Nephron (organoid): ENCODE measurements at regions not wholly inside any gene's neighbourhood (a gene's known extent, or its start where the extent isn't known, plus 50 kb on each side); places are given as distances from the start of the nearest gene placed in this dataset.

Source experiments
- H3K27ac Mint-ChIP-seq, 3 experiments: 2 replicates each; pipeline ENCODE4 v1.8.0; 2020; ENCODE audit warnings: mixed read lengths in 3 of 3, mild to moderate bottlenecking in 2 of 3, moderate library complexity in 1 of 3
- H3K27me3 Mint-ChIP-seq: 2 replicates; pipeline ENCODE4 v1.8.0; 2021; ENCODE audit warnings: low read depth, mild to moderate bottlenecking, moderate library complexity, mixed read lengths
- H3K36me3 Mint-ChIP-seq: 2 replicates; pipeline ENCODE4 v1.8.0; 2020; ENCODE audit warnings: low read depth, mixed read lengths
- H3K4me1 Mint-ChIP-seq: 2 replicates; pipeline ENCODE4 v1.8.0; 2020; ENCODE audit warnings: mixed read lengths
- H3K4me3 Mint-ChIP-seq, 3 experiments: 2 replicates each; pipeline ENCODE4 v1.8.0; 2020; ENCODE audit warnings: mild to moderate bottlenecking in 3 of 3, mixed read lengths in 3 of 3, moderate library complexity in 2 of 3
- H3K9me3 Mint-ChIP-seq: 2 replicates; pipeline ENCODE4 v1.8.0; 2020; ENCODE audit warnings: mixed read lengths
- TF ChIP-seq, protein P1 (sequence below), 3 experiments: fragments of 200-600 bp; sonication (generic); IDR thresholded peaks; one replicate each; pipeline ENCODE4 v1.5.0; 2021; ENCODE audit warnings: antibody characterized with exemption in 3 of 3; ENCODE audit not compliant: unreplicated experiment in 3 of 3

DNA sequence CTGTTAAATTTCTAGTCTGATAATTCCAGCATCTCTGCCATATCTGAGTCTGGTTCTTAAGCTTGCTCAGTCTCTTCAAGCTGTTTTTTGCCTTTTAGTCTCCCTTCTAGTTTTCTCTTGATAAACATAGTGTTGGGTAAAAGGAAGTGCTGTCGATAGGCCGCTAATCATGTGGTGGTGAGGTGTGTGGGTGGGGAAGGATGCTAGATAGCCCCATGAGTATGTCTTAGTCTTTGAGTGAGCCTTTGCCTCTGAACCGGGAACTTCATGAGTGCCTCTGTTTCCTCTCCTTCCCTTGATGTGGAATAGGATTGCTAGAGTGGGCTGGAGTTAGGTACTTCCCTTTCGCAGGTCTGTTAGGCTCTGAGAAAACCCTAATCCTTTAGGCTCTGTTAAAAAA lies 441.8 kb downstream of the INHBA start:
- H3K4me1 Mint-ChIP-seq, result peaks cover 1% of the 10 kb centered on the region
- TF ChIP-seq, protein P1, sequence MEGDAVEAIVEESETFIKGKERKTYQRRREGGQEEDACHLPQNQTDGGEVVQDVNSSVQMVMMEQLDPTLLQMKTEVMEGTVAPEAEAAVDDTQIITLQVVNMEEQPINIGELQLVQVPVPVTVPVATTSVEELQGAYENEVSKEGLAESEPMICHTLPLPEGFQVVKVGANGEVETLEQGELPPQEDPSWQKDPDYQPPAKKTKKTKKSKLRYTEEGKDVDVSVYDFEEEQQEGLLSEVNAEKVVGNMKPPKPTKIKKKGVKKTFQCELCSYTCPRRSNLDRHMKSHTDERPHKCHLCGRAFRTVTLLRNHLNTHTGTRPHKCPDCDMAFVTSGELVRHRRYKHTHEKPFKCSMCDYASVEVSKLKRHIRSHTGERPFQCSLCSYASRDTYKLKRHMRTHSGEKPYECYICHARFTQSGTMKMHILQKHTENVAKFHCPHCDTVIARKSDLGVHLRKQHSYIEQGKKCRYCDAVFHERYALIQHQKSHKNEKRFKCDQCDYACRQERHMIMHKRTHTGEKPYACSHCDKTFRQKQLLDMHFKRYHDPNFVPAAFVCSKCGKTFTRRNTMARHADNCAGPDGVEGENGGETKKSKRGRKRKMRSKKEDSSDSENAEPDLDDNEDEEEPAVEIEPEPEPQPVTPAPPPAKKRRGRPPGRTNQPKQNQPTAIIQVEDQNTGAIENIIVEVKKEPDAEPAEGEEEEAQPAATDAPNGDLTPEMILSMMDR (IDR thresholded peaks at IDR 0.05; ENCODE audit: unreplicated experiment in 3 of 3), result no peak
- H3K27ac Mint-ChIP-seq, result no peak overlapping the region

DNA sequence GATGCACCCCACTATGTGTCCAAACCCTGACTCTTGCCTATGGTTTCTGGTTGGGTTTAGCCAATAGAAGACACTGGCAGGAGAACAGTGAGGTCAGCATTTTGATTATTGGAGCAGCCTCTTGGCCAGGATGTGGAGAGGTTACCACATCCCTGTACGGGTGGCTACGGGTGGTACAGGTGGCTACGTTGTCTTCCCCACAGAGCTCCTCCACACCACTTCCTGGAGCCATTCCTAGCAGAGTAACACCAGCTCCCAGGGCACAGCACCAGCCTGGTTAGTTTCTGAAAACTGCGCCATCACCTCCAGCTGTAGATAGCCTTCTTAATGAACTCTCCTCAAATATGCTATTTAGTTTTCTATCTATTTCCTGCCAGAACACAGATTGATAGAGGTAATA lies 445.2 kb downstream of the INHBA start:
- no peak overlapping the region for H3K4me3 Mint-ChIP-seq
- H3K27me3 Mint-ChIP-seq, result no peaks in the 10 kb centered on the region
- H3K27ac Mint-ChIP-seq, result no peak overlapping the region
- peaks cover 4% of the 10 kb centered on the region for H3K4me1 Mint-ChIP-seq
- peaks cover 3% of the 10 kb centered on the region for H3K9me3 Mint-ChIP-seq
- TF ChIP-seq, protein P1 (IDR thresholded peaks at IDR 0.05; ENCODE audit: unreplicated experiment in 3 of 3), result no peak
- H3K36me3 Mint-ChIP-seq, result no peaks in the 10 kb centered on the region

More for the DNA sequence above, 441.8 kb downstream of the INHBA start:
- H3K4me3 Mint-ChIP-seq, result no peak overlapping the region
- no peaks in the 10 kb centered on the region for H3K36me3 Mint-ChIP-seq
- H3K27me3 Mint-ChIP-seq, result no peaks in the 10 kb centered on the region
- H3K9me3 Mint-ChIP-seq, result peaks cover 3% of the 10 kb centered on the region

DNA sequence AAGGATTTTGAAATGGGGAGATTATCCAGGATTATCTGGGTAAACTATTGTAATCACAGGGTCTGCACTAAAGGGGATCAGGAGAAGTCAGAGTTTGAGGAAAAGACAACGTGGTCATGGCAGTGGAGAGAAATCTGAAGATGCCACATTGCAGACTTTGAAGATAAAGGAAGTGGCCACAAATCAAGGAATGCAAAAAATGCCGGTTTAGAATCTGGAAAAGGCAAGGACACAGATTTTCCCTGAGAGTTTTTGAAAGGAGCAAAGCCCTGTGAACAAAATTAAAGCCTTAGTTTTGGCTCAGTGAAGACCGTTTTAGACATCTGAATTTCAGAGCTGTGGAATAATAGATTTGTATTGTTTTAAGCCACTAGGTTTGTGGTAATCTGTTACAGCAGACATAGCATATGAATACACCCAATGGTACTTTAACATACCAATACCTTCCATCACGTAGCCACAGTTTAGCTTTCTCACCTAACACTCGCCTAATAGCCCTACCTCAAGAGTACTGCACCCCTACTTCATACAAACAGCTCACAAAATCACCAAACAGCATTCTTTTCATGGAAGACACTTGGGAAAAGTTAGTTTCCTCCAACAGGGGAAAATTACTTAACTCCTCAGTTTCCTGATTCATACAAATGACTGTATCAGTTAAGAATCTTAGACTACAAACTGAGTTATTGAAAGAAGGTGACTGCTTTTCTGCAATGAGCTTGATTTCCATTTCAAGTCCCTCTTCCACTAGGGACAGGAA lies 446.5 kb downstream of the INHBA start:
- peaks cover 4% of the 10 kb centered on the region for H3K4me1 Mint-ChIP-seq
- no peak overlapping the region for H3K27ac Mint-ChIP-seq
- TF ChIP-seq, protein P1 (IDR thresholded peaks at IDR 0.05; ENCODE audit: unreplicated experiment in 3 of 3), result no peak
- H3K9me3 Mint-ChIP-seq, result peaks cover 3% of the 10 kb centered on the region
- no peaks in the 10 kb centered on the region for H3K36me3 Mint-ChIP-seq
- H3K4me3 Mint-ChIP-seq, result no peak overlapping the region
- H3K27me3 Mint-ChIP-seq, result no peaks in the 10 kb centered on the region

DNA sequence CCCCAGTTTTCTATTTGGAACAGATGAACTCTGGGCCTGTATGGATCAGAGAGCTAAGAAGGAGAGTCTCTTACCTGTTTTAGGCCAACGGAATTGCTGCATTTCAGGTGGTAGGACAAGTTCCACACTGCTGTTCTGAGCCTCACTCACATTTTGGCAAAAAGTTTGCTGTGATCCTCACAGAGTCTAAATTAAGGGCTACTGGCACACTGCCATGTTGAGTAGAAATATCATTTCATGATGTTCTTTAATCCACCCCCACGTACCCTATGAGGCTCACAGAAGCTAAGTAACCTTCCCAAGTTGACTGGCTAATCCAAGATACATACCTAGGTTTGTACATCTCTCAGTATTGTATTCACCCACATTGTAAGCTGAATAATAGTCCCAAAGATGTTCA lies 447.2 kb downstream of the INHBA start:
- TF ChIP-seq, protein P1 (IDR thresholded peaks at IDR 0.05; ENCODE audit: unreplicated experiment in 3 of 3), result no peak
- Mint-ChIP-seq H3K27me3 (no peaks in the 10 kb centered on the region), H3K9me3 (peaks cover 3% of the 10 kb centered on the region), H3K4me1 (peaks cover 4% of the 10 kb centered on the region), H3K27ac (no peak overlapping the region), H3K4me3 (no peak overlapping the region), H3K36me3 (no peaks in the 10 kb centered on the region)

DNA sequence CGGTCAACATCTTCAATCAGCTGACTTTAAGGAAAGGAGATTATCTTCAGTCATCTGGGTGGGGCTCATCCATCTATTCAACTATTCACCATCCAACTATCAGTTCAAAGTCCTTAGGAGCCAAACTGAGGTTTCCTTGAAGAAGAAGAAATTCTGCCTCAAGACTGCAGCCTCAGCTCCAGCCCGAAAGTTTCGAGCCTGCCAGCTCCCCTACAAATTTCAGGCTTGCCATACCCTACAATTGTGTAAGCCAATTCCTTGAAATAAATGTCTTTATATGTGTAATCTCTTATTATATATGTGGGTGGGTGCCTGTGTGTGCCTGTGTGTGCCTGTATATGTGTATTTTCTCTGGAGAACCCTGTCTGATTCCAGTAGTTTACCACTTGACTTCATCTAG lies 447.8 kb downstream of the INHBA start:
- no peak overlapping the region for H3K27ac Mint-ChIP-seq
- TF ChIP-seq, protein P1 (IDR thresholded peaks at IDR 0.05; ENCODE audit: unreplicated experiment in 3 of 3), result no peak
- no peaks in the 10 kb centered on the region for H3K27me3 Mint-ChIP-seq
- peaks cover 4% of the 10 kb centered on the region for H3K4me1 Mint-ChIP-seq
- peaks cover 8% of the 10 kb centered on the region for H3K9me3 Mint-ChIP-seq
- no peaks in the 10 kb centered on the region for H3K36me3 Mint-ChIP-seq
- no peak overlapping the region for H3K4me3 Mint-ChIP-seq

DNA sequence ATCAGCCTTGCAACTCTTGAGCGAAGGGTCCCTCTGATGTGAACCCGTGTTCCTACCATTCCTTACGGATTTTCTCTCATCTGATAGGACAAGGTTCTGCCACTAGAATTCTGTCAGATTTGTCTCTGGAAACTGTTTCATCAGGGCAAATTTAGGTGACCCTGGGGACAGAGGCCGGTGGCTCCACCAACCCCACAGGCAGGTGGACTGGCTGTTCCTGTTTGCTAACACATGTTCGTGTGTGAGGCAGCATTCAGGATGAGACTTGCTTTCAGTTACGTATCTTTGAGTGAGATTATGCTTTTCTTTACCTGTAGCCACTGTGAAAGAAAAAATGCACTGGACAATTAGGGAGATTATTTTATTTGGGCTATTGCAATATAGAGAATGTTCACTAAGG lies 449.9 kb downstream of the INHBA start:
- Mint-ChIP-seq H3K4me1 (peaks cover 4% of the 10 kb centered on the region), H3K27ac (no peak overlapping the region), H3K36me3 (no peaks in the 10 kb centered on the region), H3K9me3 (peaks cover 7% of the 10 kb centered on the region), H3K27me3 (no peaks in the 10 kb centered on the region), H3K4me3 (no peak overlapping the region)
- TF ChIP-seq, protein P1 (IDR thresholded peaks at IDR 0.05; ENCODE audit: unreplicated experiment in 3 of 3), result no peak
